HFFc6 (cell line): ENCODE measurements at regions not wholly inside any gene's neighbourhood (a gene's known extent, or its start where the extent isn't known, plus 50 kb on each side); places are given as distances from the start of the nearest gene placed in this dataset.

Source experiments
- DNase-seq: peaks from one replicate; pipeline ENCODE4 v3.0.0-alpha.2; 2018
- H3K27ac Mint-ChIP-seq: 2 replicates; pipeline ENCODE4 v1.8.0; 2020; ENCODE audit warnings: mild to moderate bottlenecking, mixed read lengths
- H3K27me3 Mint-ChIP-seq: 2 replicates; pipeline ENCODE4 v1.8.0; 2021; ENCODE audit warnings: mild to moderate bottlenecking, moderate library complexity, mixed read lengths; ENCODE audit not compliant: insufficient read depth
- H3K36me3 Mint-ChIP-seq: 2 replicates; pipeline ENCODE4 v1.8.0; 2021; ENCODE audit warnings: low read depth, mixed read lengths
- H3K4me1 Mint-ChIP-seq: 2 replicates; pipeline ENCODE4 v1.8.0; 2020; ENCODE audit warnings: low read depth, mixed read lengths
- H3K4me3 Mint-ChIP-seq: 2 replicates; pipeline ENCODE4 v1.8.0; 2020; ENCODE audit warnings: mild to moderate bottlenecking, moderate library complexity, mixed read lengths
- H3K9me3 Mint-ChIP-seq: 2 replicates; pipeline ENCODE4 v1.8.0; 2020; ENCODE audit warnings: mild to moderate bottlenecking, mixed read lengths
- CTCF ChIP-seq: fragments of 200-600 bp; sonication (generic); IDR thresholded peaks from 2 replicates; pipeline ENCODE4 v1.5.0; 2021; ENCODE audit warnings: antibody characterized with exemption, mild to moderate bottlenecking

- H3K27me3 Mint-ChIP-seq = no peaks in the 10 kb centered on the region
- H3K4me3 Mint-ChIP-seq = no peak overlapping the region
- 0 out of 2 replicates have a peak, but pooled peaks cover under 1% of the 10 kb centered on the region for H3K36me3 Mint-ChIP-seq
- no peaks in the 10 kb centered on the region for H3K4me1 Mint-ChIP-seq
- DNase-seq = no peak
- peaks cover 24% of the 10 kb centered on the region for H3K9me3 Mint-ChIP-seq
- TF ChIP-seq CTCF = no peak
- no peak overlapping the region for H3K27ac Mint-ChIP-seq
Observed at GRCh38 chr18:34039201-34039600, 185.5 kb downstream of the NOL4 start.

- H3K36me3 Mint-ChIP-seq = peaks cover 8% of the 10 kb centered on the region; the same call in 1 of the 2 replicates
- H3K4me1 Mint-ChIP-seq = no peaks in the 10 kb centered on the region
- H3K27ac Mint-ChIP-seq = no peak overlapping the region
- no peak for TF ChIP-seq CTCF
- H3K4me3 Mint-ChIP-seq = no peak overlapping the region
- peaks cover 32% of the 10 kb centered on the region for H3K9me3 Mint-ChIP-seq
- H3K27me3 Mint-ChIP-seq = no peaks in the 10 kb centered on the region
- DNase-seq = no peak
Observed at GRCh38 chr18:34038086-34038485, 186.6 kb downstream of the NOL4 start.

- DNase-seq = no peak
- H3K4me1 Mint-ChIP-seq = no peaks in the 10 kb centered on the region
- peaks cover 44% of the 10 kb centered on the region for H3K9me3 Mint-ChIP-seq
- peaks cover 8% of the 10 kb centered on the region; the same call in 1 of the 2 replicates for H3K36me3 Mint-ChIP-seq
- no peaks in the 10 kb centered on the region; the same call in 1 of the 2 replicates for H3K27me3 Mint-ChIP-seq
- no peak for TF ChIP-seq CTCF
- no peak overlapping the region for H3K27ac Mint-ChIP-seq
- H3K4me3 Mint-ChIP-seq = no peak overlapping the region
Observed at GRCh38 chr18:34033968-34034367, 190.7 kb downstream of the NOL4 start.

- Mint-ChIP-seq H3K27ac (no peak overlapping the region), H3K4me1 (no peaks in the 10 kb centered on the region), H3K9me3 (peaks cover 47% of the 10 kb centered on the region), H3K36me3 (peaks cover 8% of the 10 kb centered on the region; the same call in 1 of the 2 replicates), H3K4me3 (no peak overlapping the region), H3K27me3 (no peaks in the 10 kb centered on the region; the same call in 1 of the 2 replicates)
- no peak for TF ChIP-seq CTCF
- no peak for DNase-seq
Observed at GRCh38 chr18:34031810-34032209, 192.9 kb downstream of the NOL4 start.

GRCh38 chr18:34028324-34028723 is 196.4 kb downstream of the NOL4 start:
- H3K27ac Mint-ChIP-seq = no peak overlapping the region
- H3K4me3 Mint-ChIP-seq = no peak overlapping the region
- DNase-seq = no peak
- H3K9me3 Mint-ChIP-seq = peaks cover 46% of the 10 kb centered on the region
- H3K36me3 Mint-ChIP-seq = no peaks in the 10 kb centered on the region; the same call in 1 of the 2 replicates
- no peak for TF ChIP-seq CTCF
- no peaks in the 10 kb centered on the region; the same call in 1 of the 2 replicates for H3K27me3 Mint-ChIP-seq
- H3K4me1 Mint-ChIP-seq = no peaks in the 10 kb centered on the region
